SK-N-SH (cell line): ENCODE measurements at regions not wholly inside any gene's neighbourhood (a gene's known extent, or its start where the extent isn't known, plus 50 kb on each side); places are given as distances from the start of the nearest gene placed in this dataset.

ENCODE experiments used
- CTCF ChIA-PET: fragments of 300-600, 350-600 bp; formaldehyde crosslinking; extraction: SDS; loops from one replicate; lab custom pipeline; 2021; lab: Yijun Ruan, JAX
- POLR2A ChIA-PET: fragments of 350-600 bp; sonication (Branson Sonifier 250); formaldehyde crosslinking; extraction: SDS; loops from one replicate; lab custom pipeline; 2020; ENCODE audit warnings: antibody characterized with exemption, inconsistent platforms; lab: Yijun Ruan, JAX
- DNase-seq: peaks from one replicate; pipeline ENCODE4 v3.0.0; 2012
- H2AFZ ChIP-seq: fragments of 200-600 bp; sonication (generic); 2 replicates; pipeline ENCODE4 v1.8.1; 2016; ENCODE audit warnings: antibody characterized with exemption, mild to moderate bottlenecking, low read depth
- H3F3A ChIP-seq: fragments of 200-600 bp; sonication (generic); replicated peaks from 2 replicates; pipeline ENCODE3; 2016; ENCODE audit warnings: antibody characterized with exemption, mild to moderate bottlenecking; ENCODE audit not compliant: insufficient read depth
- H3K27ac ChIP-seq, 2 experiments: fragments of 200-500 bp in 1 of 2; fragments of 200-600 bp in 1 of 2; sonication (Bioruptor generic) in 1 of 2; sonication (generic), shearing (Covaris generic) in 1 of 2; 2 replicates each; pipeline versions ENCODE4 v1.5.1 to v1.6.1; 2014 to 2016; ENCODE audit warnings: low read depth in 2 of 2, inconsistent platforms in 1 of 2, low read length in 1 of 2, mild to moderate bottlenecking in 1 of 2, mixed read lengths in 1 of 2
- H3K27me3 ChIP-seq: fragments of 200-600 bp; sonication (generic), shearing (Covaris generic); 2 replicates; pipeline ENCODE4 v1.6.1; 2016; ENCODE audit warnings: mixed run types; ENCODE audit not compliant: insufficient read depth
- H3K36me3 ChIP-seq, 2 experiments: fragments of 200-500 bp in 1 of 2; fragments of 200-600 bp in 1 of 2; sonication (Bioruptor generic) in 1 of 2; sonication (generic) in 1 of 2; replicated peaks in 1 of 2; 2 replicates each; pipeline versions ENCODE3 to v1.5.1; 2014 to 2016; ENCODE audit warnings: low read length in 1 of 2, mild to moderate bottlenecking in 1 of 2; ENCODE audit not compliant: insufficient read depth in 2 of 2, control insufficient read depth in 1 of 2
- H3K4me1 ChIP-seq, 2 experiments: fragments of 200-500 bp in 1 of 2; fragments of 200-600 bp in 1 of 2; sonication (Bioruptor generic) in 1 of 2; sonication (generic), shearing (Covaris generic) in 1 of 2; 2 replicates each; pipeline versions ENCODE4 v1.5.1 to v1.6.1; 2014 to 2016; ENCODE audit warnings: low read depth in 1 of 2, low read length in 1 of 2, mixed run types in 1 of 2; ENCODE audit not compliant: insufficient read depth in 2 of 2, control insufficient read depth in 1 of 2
- H3K4me2 ChIP-seq: fragments of 200-600 bp; sonication (generic), shearing (Covaris generic); 2 replicates; pipeline ENCODE4 v1.6.1; 2017; ENCODE audit warnings: mixed run types
- H3K4me3 ChIP-seq, 2 experiments: fragments of 200-500 bp in 1 of 2; fragments of 200-600 bp in 1 of 2; sonication (Bioruptor generic) in 1 of 2; sonication (generic), shearing (Covaris generic) in 1 of 2; 2 replicates each; pipeline versions ENCODE4 v1.5.1 to v1.8.1; 2014 to 2016; ENCODE audit warnings: low read depth in 2 of 2, inconsistent platforms in 1 of 2, low read length in 1 of 2, mild to moderate bottlenecking in 1 of 2, mixed read lengths in 1 of 2, moderate library complexity in 1 of 2
- H3K79me2 ChIP-seq: fragments of 200-600 bp; sonication (generic); 2 replicates; pipeline ENCODE4 v1.8.1; 2017; ENCODE audit warnings: mild to moderate bottlenecking; ENCODE audit not compliant: insufficient read depth
- H3K9ac ChIP-seq: fragments of 200-600 bp; sonication (generic); 2 replicates; pipeline ENCODE4 v1.6.1; 2017; ENCODE audit warnings: mixed run types
- H3K9me2 ChIP-seq: fragments of 200-600 bp; sonication (generic); 2 replicates; pipeline ENCODE4 v1.6.1; 2017; ENCODE audit warnings: mixed run types
- H3K9me3 ChIP-seq: fragments of 200-600 bp; sonication (generic); 2 replicates; pipeline ENCODE4 v1.6.1; 2017; ENCODE audit warnings: mixed run types, mild to moderate bottlenecking, moderate library complexity
- H4K20me1 ChIP-seq: fragments of 200-600 bp; sonication (generic); 2 replicates; pipeline ENCODE4 v1.6.1; 2017; ENCODE audit warnings: mild to moderate bottlenecking, mixed run types; ENCODE audit not compliant: insufficient read depth
- CHD2 ChIP-seq: fragments of 150-350 bp; IDR thresholded peaks from 2 replicates; pipeline ENCODE4 v1.6.1; 2018; ENCODE audit warnings: low read length; ENCODE audit not compliant: partially characterized antibody
- ELF1 ChIP-seq: IDR thresholded peaks from 2 replicates; pipeline ENCODE4 v1.4.0; 2012
- EP300 ChIP-seq, 2 experiments: IDR thresholded peaks; 2 replicates each; pipeline versions ENCODE4 v1.4.0 to v1.6.1; 2012; ENCODE audit warnings: borderline replicate concordance in 1 of 2, low read depth in 1 of 2, low read length in 1 of 2
- EZH2phosphoT487 ChIP-seq: fragments of 200-600 bp; sonication (generic); IDR thresholded peaks from 2 replicates; pipeline ENCODE4 v1.6.1; 2017; ENCODE audit warnings: low read depth, mixed run types, mild to moderate bottlenecking, antibody characterized with exemption, moderate library complexity, borderline replicate concordance
- FOSL2 ChIP-seq: IDR thresholded peaks from 2 replicates; pipeline ENCODE4 v1.4.0; 2012; ENCODE audit warnings: low read depth, mild to moderate bottlenecking, moderate library complexity, borderline replicate concordance
- FOXJ3 ChIP-seq: sonication (generic); formaldehyde crosslinking; IDR thresholded peaks from 2 replicates; pipeline ENCODE4 v1.5.1; 2020; ENCODE audit warnings: mild to moderate bottlenecking, missing genetic modification reagents
- GABPA ChIP-seq: IDR thresholded peaks from 2 replicates; pipeline ENCODE4 v1.4.0; 2012; ENCODE audit warnings: low read depth, mild to moderate bottlenecking
- GATA2 ChIP-seq: sonication (generic); formaldehyde crosslinking; IDR thresholded peaks from 2 replicates; pipeline ENCODE4 v1.5.0; 2020; ENCODE audit warnings: mild to moderate bottlenecking, missing genetic modification reagents
- JUND ChIP-seq: IDR thresholded peaks from 2 replicates; pipeline ENCODE4 v1.4.0; 2012
- MEF2A ChIP-seq: IDR thresholded peaks from 2 replicates; pipeline ENCODE4 v1.4.0; 2012; ENCODE audit warnings: low read depth, borderline replicate concordance
- MXI1 ChIP-seq: IDR thresholded peaks from 2 replicates; pipeline ENCODE4 v1.6.1; 2012; ENCODE audit warnings: mild to moderate bottlenecking, low read depth, low read length, improper control_type of control experiment
- NFIC ChIP-seq: IDR thresholded peaks from 2 replicates; pipeline ENCODE4 v1.4.0; 2012; ENCODE audit warnings: borderline replicate concordance
- NRF1 ChIP-seq: IDR thresholded peaks from 2 replicates; pipeline ENCODE4 v1.6.1; 2012; ENCODE audit warnings: low read depth, mild to moderate bottlenecking, low read length
- POLR2AphosphoS5 ChIP-seq: IDR thresholded peaks from 2 replicates; pipeline ENCODE4 v1.6.1; 2012; ENCODE audit warnings: low read depth, low read length
- RAD21 ChIP-seq: IDR thresholded peaks from 2 replicates; pipeline ENCODE4 v1.6.1; 2012; ENCODE audit warnings: mild to moderate bottlenecking, low read length
- RFX5 ChIP-seq: IDR thresholded peaks from 2 replicates; pipeline ENCODE4 v1.6.1; 2012; ENCODE audit warnings: mild to moderate bottlenecking, improper control_type of control experiment, low read length
- SIN3A ChIP-seq: IDR thresholded peaks from 2 replicates; pipeline ENCODE4 v1.6.1; 2012; ENCODE audit warnings: low read depth, mild to moderate bottlenecking, low read length, moderate library complexity, borderline replicate concordance
- SMC3 ChIP-seq: IDR thresholded peaks from 2 replicates; pipeline ENCODE4 v1.6.1; 2012; ENCODE audit warnings: low read depth, low read length, improper control_type of control experiment
- TCF12 ChIP-seq: IDR thresholded peaks from 2 replicates; pipeline ENCODE4 v1.4.0; 2012
- TEAD4 ChIP-seq: IDR thresholded peaks from 2 replicates; pipeline ENCODE4 v1.4.0; 2012; ENCODE audit warnings: mild to moderate bottlenecking, borderline replicate concordance; ENCODE audit not compliant: insufficient read depth
- WGBS: methylation state at CpG from one replicate; pipeline ENCODE4 v1.1.6; 2017; ENCODE audit warnings: low lambda C conversion rate; 5-methylcytosine and 5-hydroxymethylcytosine counted together
- TF ChIP-seq, protein P1 (sequence below): IDR thresholded peaks from 2 replicates; pipeline ENCODE4 v1.4.0; 2012; ENCODE audit warnings: low read depth
- TF ChIP-seq, protein P2 (sequence below): IDR thresholded peaks from 2 replicates; pipeline ENCODE4 v1.6.1; 2012; ENCODE audit warnings: mild to moderate bottlenecking, low read depth, low read length, moderate library complexity

GRCh38 chr3:94772402-94772801 lies 709.5 kb downstream of the NSUN3 start:
- TF ChIP-seq, protein P1, sequence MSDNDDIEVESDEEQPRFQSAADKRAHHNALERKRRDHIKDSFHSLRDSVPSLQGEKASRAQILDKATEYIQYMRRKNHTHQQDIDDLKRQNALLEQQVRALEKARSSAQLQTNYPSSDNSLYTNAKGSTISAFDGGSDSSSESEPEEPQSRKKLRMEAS: no peak
- TF ChIP-seq NRF1: no peak
- no peak for TF ChIP-seq GABPA
- TF ChIP-seq POLR2AphosphoS5: no peak
- TF ChIP-seq TEAD4: no peak
- TF ChIP-seq RAD21: no peak
- TF ChIP-seq, protein P2, sequence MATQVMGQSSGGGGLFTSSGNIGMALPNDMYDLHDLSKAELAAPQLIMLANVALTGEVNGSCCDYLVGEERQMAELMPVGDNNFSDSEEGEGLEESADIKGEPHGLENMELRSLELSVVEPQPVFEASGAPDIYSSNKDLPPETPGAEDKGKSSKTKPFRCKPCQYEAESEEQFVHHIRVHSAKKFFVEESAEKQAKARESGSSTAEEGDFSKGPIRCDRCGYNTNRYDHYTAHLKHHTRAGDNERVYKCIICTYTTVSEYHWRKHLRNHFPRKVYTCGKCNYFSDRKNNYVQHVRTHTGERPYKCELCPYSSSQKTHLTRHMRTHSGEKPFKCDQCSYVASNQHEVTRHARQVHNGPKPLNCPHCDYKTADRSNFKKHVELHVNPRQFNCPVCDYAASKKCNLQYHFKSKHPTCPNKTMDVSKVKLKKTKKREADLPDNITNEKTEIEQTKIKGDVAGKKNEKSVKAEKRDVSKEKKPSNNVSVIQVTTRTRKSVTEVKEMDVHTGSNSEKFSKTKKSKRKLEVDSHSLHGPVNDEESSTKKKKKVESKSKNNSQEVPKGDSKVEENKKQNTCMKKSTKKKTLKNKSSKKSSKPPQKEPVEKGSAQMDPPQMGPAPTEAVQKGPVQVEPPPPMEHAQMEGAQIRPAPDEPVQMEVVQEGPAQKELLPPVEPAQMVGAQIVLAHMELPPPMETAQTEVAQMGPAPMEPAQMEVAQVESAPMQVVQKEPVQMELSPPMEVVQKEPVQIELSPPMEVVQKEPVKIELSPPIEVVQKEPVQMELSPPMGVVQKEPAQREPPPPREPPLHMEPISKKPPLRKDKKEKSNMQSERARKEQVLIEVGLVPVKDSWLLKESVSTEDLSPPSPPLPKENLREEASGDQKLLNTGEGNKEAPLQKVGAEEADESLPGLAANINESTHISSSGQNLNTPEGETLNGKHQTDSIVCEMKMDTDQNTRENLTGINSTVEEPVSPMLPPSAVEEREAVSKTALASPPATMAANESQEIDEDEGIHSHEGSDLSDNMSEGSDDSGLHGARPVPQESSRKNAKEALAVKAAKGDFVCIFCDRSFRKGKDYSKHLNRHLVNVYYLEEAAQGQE: no peak
- no peak for TF ChIP-seq MEF2A
- no peak for TF ChIP-seq GATA2 (CRISPR knock-in tag)
- TF ChIP-seq FOSL2: no peak
- no peak for TF ChIP-seq SIN3A
- no peak for TF ChIP-seq SMC3
- TF ChIP-seq CHD2: no peak
- TF ChIP-seq EP300 (IDR thresholded peaks at IDR 0.05; ENCODE audit: borderline replicate concordance in 1 of 2, low read depth in 1 of 2, low read length in 1 of 2): no peak
- Histone ChIP-seq H3K27me3 (no peaks in the 10 kb centered on the region), H3K4me1 (no peaks in the 10 kb centered on the region), H3K79me2 (no peaks in the 10 kb centered on the region), H3F3A (no peaks in the 10 kb centered on the region), H4K20me1 (no peaks in the 10 kb centered on the region), H3K4me3 (no peak overlapping the region), H3K36me3 (no peaks in the 10 kb centered on the region), H3K9me2 (no peaks in the 10 kb centered on the region), H3K9me3 (no peaks in the 10 kb centered on the region), H3K4me2 (no peak overlapping the region), H3K27ac (no peak overlapping the region), H2AFZ (no peak overlapping the region), H3K9ac (no peak overlapping the region)
- ChIA-PET POLR2A (no interaction called here), CTCF (no interaction called here)
- no peak for DNase-seq
- WGBS: 17% methylated on average over 1 of the region's 1 CpG

DNA sequence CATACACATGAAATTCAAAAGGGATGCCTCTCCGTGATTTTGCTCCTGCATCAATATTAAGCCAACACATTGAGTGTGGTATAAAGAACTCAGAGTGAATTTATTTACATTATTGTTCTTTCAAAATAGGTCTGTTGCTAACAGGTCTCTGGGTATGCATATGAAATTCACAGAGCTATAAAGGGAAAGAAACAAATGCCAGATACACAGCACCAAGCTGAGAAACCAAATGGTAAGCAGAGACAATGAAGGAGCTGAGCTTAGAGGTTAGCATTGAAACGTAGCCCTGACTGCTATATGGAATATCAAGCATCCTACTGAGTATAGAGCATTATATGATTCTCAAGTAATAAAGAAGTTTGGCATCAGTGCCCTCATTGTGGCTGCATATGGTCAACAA lies 712.9 kb downstream of the NSUN3 start:
- ChIA-PET POLR2A (no interaction called here), CTCF (no interaction called here)
- no peak overlapping the region for H3K27ac ChIP-seq
- no peak overlapping the region for H3K4me3 ChIP-seq
- no peaks in the 10 kb centered on the region for H3K27me3 ChIP-seq
- TF ChIP-seq RAD21 (no peak), EP300 (IDR thresholded peaks at IDR 0.05; ENCODE audit: borderline replicate concordance in 1 of 2, low read depth in 1 of 2, low read length in 1 of 2) (no peak), FOXJ3 (CRISPR knock-in tag) (no peak), RFX5 (no peak), TCF12 (no peak), NRF1 (no peak), SIN3A (no peak), EZH2phosphoT487 (no peak), GATA2 (CRISPR knock-in tag) (no peak), JUND (no peak), GABPA (no peak), MEF2A (no peak), MXI1 (no peak), CHD2 (no peak), SMC3 (no peak), NFIC (no peak), ELF1 (no peak)
- TF ChIP-seq, protein P1: no peak
- DNase-seq: no peak
- H3K9me3 ChIP-seq: no peaks in the 10 kb centered on the region
- H3F3A ChIP-seq: no peaks in the 10 kb centered on the region
- H3K36me3 ChIP-seq: no peaks in the 10 kb centered on the region
- no peak overlapping the region for H3K9ac ChIP-seq
- 14% methylated on average over 2 of the region's 2 CpGs for WGBS
- H2AFZ ChIP-seq: no peak overlapping the region
- H3K4me2 ChIP-seq: no peak overlapping the region
- no peaks in the 10 kb centered on the region for H3K4me1 ChIP-seq
- no peaks in the 10 kb centered on the region for H3K9me2 ChIP-seq
- H3K79me2 ChIP-seq: no peaks in the 10 kb centered on the region
- H4K20me1 ChIP-seq: no peaks in the 10 kb centered on the region
